ENCODE measurements at regions not wholly inside any gene's neighbourhood (a gene's known extent, or its start where the extent isn't known, plus 50 kb on each side); places are given as distances from the start of the nearest gene placed in this dataset.
"Not testable (repeated sequence)": the region's sequence is repeated elsewhere in the genome, so short reads cannot be mapped to it uniquely, and the experiment has no call there.

DNA sequence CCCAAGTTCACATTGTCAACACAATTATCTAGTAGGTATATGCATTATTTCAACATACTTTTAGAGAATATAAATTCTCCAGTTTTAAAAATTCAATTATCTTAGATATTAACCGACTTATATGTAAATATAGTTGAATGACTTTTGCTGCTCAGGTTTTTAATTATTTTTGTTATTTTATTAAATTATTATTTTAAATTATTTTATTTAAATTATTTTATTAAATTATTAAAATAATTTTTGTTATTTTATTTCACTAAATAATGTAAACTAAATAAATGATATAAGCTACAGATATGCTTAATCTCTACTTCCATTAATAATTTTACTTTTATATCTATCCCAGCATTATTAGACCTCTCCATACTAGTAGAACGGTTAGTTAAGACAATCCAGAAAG lies 544.3 kb upstream of the ARRDC3 start:
- DNase-seq (ENCODE audit: low spot score): no peak

- DNase-seq (ENCODE audit: low spot score): peak; percentile 34
Observed at GRCh38 chr5:91925249-91925648, 542.1 kb upstream of the ARRDC3 start.

DNA sequence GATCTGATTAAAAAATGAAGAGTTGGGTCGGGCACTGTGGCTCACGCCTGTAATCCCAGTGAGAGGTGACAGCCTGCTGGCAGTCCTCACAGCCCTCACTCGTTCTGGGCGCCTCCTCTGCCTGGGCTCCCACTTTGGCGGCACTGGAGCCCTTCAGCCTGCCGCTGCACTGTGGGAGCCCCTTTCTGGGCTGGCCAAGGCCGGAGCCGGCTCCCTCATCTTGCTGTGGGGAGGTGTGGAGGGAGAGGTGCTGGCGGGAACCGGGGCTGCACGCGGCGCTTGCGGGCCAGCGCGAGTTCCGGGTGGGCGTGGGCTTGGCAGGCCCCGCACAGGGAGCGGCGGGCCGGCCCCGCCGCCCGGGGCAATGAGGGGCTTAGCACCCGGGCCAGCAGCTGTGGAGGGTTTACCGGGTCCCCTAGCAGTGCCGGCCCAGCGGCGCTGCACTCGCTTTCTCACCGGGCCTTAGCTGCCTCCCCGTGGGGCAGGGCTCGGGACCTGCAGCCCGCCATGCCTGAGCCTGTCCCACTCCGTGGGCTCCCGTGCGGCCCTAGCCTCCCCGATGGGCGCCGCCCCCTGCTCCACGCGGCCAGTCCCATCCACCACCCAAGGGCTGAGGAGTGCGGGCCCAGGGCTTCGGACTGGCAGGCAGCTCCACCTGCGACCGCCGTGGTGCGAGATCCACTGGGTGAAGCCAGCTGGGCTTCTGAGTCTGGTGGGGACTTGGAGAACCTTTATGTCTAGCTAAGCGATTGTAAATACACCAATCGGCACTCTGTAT lies 534.1 kb upstream of the ARRDC3 start:
- not testable (repeated sequence) for DNase-seq (ENCODE audit: low spot score)

DNA sequence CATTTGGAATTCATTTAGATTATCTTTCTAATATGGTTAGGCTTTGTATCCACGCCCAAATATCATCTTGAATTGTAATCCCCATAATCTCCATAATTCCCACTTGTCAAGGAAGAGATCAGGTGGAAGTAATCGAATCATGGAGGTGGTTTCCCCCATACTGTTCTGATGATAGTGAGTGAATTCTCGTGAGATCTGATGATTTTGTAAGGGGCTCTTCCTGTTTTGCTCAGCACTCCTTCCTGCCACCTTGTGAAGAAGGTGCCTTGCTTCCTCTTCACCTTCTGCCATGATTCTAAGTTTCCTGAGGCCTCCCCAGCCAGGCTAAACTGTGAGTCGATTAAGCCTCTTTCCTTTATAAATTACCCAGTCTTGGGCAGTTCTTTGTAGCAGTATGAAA lies 527.5 kb upstream of the ARRDC3 start:
- DNase-seq (ENCODE audit: low spot score): no peak

- no peak for DNase-seq (ENCODE audit: low spot score)
Observed at GRCh38 chr5:91910247-91910646, 527.1 kb upstream of the ARRDC3 start.

GRCh38 chr5:91906494-91906893 lies 523.4 kb upstream of the ARRDC3 start:
- no peak for DNase-seq (ENCODE audit: low spot score)

- DNase-seq (ENCODE audit: low spot score): no peak
Observed at GRCh38 chr5:91906027-91906426, 522.9 kb upstream of the ARRDC3 start.

DNA sequence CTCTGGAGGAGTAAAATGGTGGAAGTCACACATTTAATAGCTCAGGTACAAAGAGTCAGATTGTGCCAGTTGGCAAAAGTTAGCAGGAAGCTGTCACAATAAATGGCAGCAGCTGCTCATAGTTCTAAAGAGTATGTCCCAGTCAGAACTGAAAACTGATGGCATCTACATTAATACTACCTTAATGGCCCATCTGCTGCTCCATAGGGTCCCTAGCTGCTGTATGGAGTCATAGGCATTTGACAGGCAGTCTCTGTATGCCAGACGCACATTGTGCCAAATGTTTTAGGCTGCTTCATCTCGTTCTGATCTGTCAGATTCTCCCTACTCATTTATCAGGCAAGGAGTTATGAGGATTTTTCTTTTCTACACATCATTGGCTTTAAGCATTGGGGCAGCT lies 515.8 kb upstream of the ARRDC3 start:
- DNase-seq (ENCODE audit: low spot score): no peak

DNA sequence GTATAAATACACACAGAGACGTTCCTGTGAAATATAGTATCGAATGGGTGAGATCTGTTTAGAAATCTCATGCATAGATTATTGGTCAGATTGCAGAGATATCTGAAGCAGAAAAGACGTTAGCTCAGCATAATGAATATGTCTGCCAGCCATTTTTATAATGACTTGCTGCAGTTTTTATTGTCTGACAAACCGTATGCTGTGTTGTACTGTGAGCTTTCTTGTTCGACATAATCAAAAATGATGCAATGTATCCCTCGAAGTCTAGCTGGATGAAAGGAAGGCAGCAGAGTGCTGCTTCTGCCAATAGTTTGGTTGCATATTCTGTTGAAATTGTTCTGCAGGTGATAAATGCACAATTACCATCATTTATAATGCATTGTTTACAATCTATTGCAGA lies 514.9 kb upstream of the ARRDC3 start:
- no peak for DNase-seq (ENCODE audit: low spot score)

- no peak for DNase-seq (ENCODE audit: low spot score)
Observed at GRCh38 chr5:91888810-91889209, 505.7 kb upstream of the ARRDC3 start.

DNA sequence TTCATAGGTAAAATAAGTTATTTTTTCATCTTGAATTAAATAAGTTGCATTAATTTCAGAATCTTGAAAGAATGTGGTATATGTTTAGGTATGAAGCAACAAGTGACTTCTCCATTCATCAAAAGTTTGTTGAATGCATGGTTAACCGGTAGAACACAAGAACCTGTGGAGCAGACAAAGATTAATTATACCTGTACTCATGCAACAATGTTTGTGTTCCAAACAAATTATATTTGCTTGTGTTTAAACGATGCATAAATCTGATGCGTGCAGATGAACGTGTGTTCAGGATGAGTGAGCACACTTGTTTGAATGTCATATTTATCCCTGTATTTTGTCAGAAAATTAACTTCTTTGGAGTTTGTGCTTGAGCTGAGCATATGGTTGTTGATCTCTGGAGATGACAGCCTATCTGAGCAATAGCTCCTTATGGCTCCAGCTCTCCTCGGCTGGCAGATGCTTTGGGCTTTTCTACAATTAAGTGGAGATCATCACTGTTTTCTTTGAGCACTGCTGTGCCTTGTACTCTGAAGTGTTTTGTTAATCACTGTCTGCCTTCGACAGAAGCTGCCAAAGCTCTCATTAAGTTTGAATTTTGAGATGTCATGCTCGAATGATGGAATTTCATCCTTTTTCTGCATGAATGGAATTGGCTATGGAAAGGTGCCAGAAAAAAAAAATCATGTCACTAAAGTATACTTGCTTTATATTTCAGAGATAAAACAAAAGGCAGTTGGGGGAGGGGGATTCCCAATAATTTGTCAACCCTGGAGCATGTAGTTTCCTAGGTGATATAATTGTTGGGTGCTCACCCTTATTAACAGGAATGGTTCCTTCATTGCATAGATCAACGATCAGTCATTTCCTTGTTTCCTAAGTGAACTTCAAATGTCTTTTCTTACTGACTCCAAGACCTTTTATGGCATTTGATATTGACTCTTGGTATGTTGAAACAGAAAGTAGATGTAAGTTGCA lies 502.5 kb upstream of the ARRDC3 start:
- DNase-seq (ENCODE audit: low spot score): no peak

GRCh38 chr5:91884036-91884435 lies 500.9 kb upstream of the ARRDC3 start:
- no peak for DNase-seq (ENCODE audit: low spot score)

DNA sequence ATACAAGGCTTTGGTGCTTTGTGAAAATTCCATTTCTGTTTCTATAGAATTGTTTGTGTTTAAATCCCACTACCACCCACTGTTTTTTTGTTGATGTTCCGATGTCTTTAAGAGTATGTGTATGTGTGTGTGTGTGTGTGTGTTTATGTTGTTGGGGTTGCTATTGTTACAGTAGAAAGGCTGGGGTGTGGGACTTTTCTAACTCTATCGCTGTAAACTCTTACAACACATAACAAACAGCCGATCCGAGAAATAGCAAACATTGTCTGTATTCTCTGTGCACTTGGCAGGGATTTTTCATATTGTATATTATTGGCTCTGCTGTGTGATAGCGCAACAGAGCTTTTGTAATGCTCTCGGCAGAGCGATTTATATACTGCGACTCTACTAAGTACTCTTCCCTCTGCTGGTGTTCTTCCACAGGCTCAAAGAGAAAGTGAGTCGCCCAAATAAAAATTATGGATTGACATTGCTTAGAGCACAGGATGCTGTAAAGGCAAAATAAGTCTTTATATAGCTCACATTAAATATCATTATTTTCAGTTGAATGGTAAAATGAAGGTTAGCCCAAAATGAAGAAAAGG lies 492.2 kb upstream of the ARRDC3 start:
- DNase-seq (ENCODE audit: low spot score): no peak

GRCh38 chr5:91867799-91868198 lies 484.7 kb upstream of the ARRDC3 start:
- no peak for DNase-seq (ENCODE audit: low spot score)

DNA sequence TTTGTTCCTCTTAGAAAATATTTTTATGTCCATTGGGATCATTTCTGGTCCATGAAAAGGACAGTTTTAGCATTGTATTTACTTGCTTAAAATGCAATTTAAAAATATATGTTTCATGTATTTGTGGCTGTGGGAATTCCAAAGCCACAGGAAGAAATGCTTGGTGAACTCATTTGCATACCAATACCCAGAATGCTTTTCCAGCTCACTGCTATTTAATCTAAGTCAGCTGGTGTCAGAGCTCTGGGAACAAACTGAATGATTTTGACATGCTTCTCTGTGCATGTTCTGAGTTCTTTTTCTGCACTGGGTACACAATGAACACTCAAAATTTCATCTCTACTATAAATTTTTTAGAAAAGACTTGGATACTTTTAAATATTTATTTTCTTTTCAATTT lies 482.8 kb upstream of the ARRDC3 start:
- DNase-seq (ENCODE audit: low spot score): no peak

DNA sequence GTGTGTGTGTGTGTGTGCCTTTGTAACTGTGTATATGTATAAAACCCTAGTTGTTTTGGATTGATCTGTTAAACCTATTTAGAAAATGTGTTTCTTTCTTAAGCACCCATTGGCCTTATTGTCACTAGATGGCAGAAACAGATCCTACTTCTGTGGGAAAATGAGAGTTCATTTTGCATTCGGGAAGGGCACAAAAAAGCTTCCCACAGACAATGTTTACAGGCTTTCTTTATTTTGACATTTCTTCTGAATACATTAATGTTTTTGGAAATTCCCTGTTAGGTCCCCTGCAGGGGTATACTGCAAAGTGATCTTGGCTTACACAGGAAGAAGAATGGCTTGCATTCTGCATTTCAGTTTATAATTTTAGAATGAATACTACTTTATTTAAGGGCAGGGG lies 481.8 kb upstream of the ARRDC3 start:
- DNase-seq (ENCODE audit: low spot score): no peak

- DNase-seq (ENCODE audit: low spot score): no peak
Observed at GRCh38 chr5:91851670-91852069, 468.6 kb upstream of the ARRDC3 start.

GRCh38 chr5:91850031-91850430 lies 466.9 kb upstream of the ARRDC3 start:
- no peak for DNase-seq (ENCODE audit: low spot score)

GRCh38 chr5:91849069-91849468 lies 466.0 kb upstream of the ARRDC3 start:
- DNase-seq (ENCODE audit: low spot score): no peak

GRCh38 chr5:91848453-91848852 lies 465.3 kb upstream of the ARRDC3 start:
- no peak for DNase-seq (ENCODE audit: low spot score)

DNA sequence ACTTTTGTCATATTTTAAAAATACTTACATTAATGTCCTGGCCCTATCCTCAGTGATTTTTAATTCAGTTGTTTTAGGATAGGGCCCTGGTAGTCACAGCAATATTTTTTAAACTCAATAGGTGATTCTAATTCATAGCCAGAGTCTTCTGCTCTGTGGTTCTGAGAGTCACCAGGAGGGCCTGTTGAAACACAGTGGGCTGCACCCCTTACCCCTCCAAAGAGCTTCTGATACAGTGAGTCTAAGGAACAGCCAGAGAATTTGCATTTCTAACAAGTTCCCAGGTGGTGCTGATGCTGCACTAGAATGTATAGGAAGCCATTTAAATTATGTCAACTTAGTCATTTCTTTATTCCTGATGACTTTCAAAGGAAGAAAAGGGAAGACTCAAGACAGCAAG lies 458.3 kb upstream of the ARRDC3 start:
- DNase-seq (ENCODE audit: low spot score): no peak

DNA sequence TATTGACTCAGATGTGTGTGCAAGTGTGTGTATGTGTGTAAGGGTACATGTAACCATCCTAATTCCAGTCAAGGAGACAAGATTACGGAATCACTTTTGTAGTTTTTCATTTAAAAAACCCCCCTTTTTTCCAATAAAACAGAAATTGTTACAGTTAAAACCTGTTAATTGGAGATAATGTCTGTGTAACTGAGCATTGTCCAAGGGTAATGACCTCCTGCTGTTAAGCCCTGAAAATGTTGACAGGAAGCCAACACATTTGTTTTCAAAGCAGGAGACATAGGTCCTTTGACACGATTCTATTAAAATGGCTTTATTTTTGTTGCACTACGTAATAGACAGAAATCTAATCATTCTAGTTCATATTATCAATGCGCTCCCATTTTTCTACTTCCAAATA lies 457.3 kb upstream of the ARRDC3 start:
- no peak for DNase-seq (ENCODE audit: low spot score)

GRCh38 chr5:91839721-91840120 lies 456.6 kb upstream of the ARRDC3 start:
- no peak for DNase-seq (ENCODE audit: low spot score)

Data from HuH-7 (cell line).